HAP-1 (cell line): ENCODE measurements at regions not wholly inside any gene's neighbourhood (a gene's known extent, or its start where the extent isn't known, plus 50 kb on each side); places are given as distances from the start of the nearest gene placed in this dataset.

ENCODE experiments used
- DNase-seq, 2 experiments: peaks; one replicate each; pipeline ENCODE4 v3.0.0-alpha.2; 2016 to 2020; ENCODE audit warnings: low spot score in 2 of 2
- H3K27me3 ChIP-seq: fragments of 250-450 bp; sonication (Bioruptor Pico); 2 replicates; pipeline ENCODE4 v1.5.1; 2020; ENCODE audit warnings: low read depth, mild to moderate bottlenecking, moderate library complexity
- H3K36me3 ChIP-seq: fragments of 250-450 bp; sonication (Bioruptor Pico); replicated peaks from 2 replicates; pipeline ENCODE4 v1.5.1; 2020; ENCODE audit warnings: mild to moderate bottlenecking
- H3K4me1 ChIP-seq: fragments of 250-450 bp; sonication (Bioruptor Pico); 2 replicates; pipeline ENCODE4 v1.5.1; 2020; ENCODE audit warnings: mild to moderate bottlenecking
- H3K4me3 ChIP-seq: fragments of 250-450 bp; sonication (Bioruptor Pico); 2 replicates; pipeline ENCODE4 v1.5.1; 2020; ENCODE audit warnings: mild to moderate bottlenecking, moderate library complexity
- H3K9me3 ChIP-seq: fragments of 250-450 bp; sonication (Bioruptor Pico); 2 replicates; pipeline ENCODE4 v1.5.1; 2020; ENCODE audit warnings: mild to moderate bottlenecking, moderate library complexity
- in situ Hi-C: fragments of 300-500 bp; cut with MboI; formaldehyde crosslinking; loops from 3 replicates; pipeline ENCODE4 v1.14.3; 2020; ENCODE audit warnings: low sequenced_read_pairs, inconsistent platforms, mixed read lengths

DNA sequence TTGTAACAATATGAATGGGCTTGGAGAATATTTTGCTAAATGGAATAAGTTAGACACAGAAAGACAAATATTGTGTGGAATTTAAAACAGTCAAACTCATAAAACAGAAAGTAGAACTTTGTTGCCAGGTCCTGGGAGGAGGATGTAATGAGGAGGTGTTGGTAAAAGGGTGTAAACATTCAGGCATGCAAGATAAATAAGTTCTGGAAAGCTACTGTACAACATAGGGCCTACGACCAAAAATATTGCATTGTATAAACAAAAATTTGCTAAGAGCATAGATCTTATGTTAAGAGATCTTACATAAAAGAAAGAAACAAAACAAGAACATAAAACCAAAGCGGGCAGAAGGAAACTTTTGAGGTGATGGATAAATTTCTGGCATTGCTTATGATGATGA is 1907.8 kb upstream of the PCDH20 start:
- no peak overlapping the region for H3K4me3 ChIP-seq
- in situ Hi-C loops: no loop called here
- no peaks in the 10 kb centered on the region for H3K27me3 ChIP-seq
- no peaks in the 10 kb centered on the region for H3K4me1 ChIP-seq
- no peak for DNase-seq
- no peaks in the 10 kb centered on the region for H3K36me3 ChIP-seq
- no peaks in the 10 kb centered on the region for H3K9me3 ChIP-seq

DNA sequence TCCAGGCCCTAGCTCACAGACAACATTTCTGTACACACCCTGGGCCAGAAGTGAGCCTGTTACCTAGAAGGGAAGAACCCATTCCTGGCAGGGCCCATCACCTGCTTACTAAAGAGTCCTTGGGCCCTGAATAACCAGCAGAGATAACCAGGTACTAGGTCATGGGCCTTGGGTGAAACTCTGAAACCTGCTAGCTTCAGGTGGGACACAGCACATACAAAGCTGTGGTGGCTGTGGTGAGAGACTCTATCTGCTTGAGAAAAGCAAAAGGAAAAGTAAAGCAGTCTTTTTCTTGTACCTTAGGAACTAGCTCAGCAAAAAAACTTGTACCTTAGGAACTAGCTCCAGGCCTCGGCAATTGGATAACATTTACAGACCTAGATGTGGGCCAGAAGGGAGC is 1895.9 kb upstream of the PCDH20 start:
- H3K36me3 ChIP-seq: no peaks in the 10 kb centered on the region
- in situ Hi-C loops: no loop called here
- no peak for DNase-seq
- H3K9me3 ChIP-seq: no peaks in the 10 kb centered on the region
- H3K4me1 ChIP-seq: no peaks in the 10 kb centered on the region
- no peak overlapping the region for H3K4me3 ChIP-seq
- H3K27me3 ChIP-seq: no peaks in the 10 kb centered on the region

DNA sequence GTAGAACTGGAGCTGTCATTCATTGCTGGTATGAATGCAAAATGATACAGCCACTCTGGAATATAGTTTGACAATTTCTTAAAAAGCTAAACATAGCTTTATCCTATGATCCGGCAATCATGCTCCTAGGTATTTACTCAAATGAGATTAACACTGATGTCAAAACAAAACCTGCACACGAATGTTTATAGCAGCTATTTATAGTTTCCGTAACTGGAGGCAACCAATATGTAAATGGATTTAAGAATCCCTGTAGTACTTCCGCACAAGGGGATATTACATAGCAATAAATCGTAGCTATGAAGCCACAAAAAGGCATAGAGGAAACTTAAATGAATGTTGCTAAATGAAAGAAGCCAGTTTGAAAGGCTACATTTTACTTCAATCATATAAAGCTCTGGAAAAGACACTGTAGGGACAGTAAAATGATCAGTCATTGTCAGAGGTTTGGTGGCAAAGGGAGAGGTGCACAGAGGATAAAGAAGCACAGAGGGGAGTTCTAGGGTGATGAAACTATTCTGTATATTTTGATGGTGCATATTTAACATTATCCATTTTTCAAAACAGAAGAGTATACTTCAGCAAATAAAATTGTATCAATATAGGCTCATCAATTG is 1893.0 kb upstream of the PCDH20 start:
- H3K4me1 ChIP-seq: no peaks in the 10 kb centered on the region
- DNase-seq: no peak
- no peak overlapping the region for H3K4me3 ChIP-seq
- in situ Hi-C loops: no loop called here
- H3K9me3 ChIP-seq: no peaks in the 10 kb centered on the region
- no peaks in the 10 kb centered on the region for H3K36me3 ChIP-seq
- no peaks in the 10 kb centered on the region for H3K27me3 ChIP-seq

DNA sequence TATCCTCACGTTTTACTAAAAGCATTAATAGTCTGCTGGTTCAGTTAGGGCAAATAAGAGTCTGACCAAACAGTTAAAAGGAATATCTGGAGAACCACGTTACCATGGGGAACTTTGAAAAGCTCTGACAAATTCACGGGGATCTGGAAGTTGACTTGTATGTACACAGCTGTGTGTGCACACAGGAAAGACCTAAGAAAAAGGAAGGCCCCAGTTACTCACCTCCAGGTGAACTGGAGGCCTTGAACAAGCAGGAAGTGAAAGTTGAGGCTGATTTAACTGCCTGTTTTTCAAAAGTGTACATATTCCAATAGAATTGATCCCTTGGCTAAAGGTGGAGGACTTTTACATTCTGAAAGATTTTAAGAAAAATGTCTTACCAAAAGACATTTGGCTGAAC is 1891.6 kb upstream of the PCDH20 start:
- H3K36me3 ChIP-seq: no peaks in the 10 kb centered on the region
- no peaks in the 10 kb centered on the region for H3K9me3 ChIP-seq
- H3K4me1 ChIP-seq: no peaks in the 10 kb centered on the region
- H3K27me3 ChIP-seq: no peaks in the 10 kb centered on the region
- no peak for DNase-seq
- H3K4me3 ChIP-seq: no peak overlapping the region
- in situ Hi-C loops: no loop called here

DNA sequence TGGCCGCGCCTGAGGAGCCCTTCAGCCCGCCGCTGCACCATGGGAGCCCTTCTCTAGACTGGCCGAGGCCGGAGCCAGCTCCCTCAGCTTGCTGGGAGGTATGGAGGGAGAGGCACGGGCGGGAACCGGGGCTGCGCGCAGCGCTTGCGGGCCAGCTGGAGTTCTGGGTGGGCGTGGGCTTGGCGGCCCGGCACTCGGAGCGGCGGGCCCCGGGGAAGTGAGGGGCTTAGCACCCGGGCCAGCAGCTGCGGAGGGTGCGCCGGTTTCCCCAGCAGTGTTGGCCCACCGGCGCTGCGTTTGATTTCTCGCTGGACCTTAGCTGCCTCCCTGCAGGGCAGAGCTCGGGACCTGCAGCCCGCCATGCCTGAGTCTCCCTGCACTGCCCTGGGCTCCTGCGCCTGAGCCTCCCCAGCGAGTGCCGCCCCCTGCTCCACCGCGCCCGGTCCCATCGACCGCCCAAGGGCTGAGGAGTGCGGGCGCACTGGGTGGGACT is 1890.0 kb upstream of the PCDH20 start:
- Histone ChIP-seq H3K36me3 (no peaks in the 10 kb centered on the region), H3K9me3 (no peaks in the 10 kb centered on the region), H3K4me3 (no peak overlapping the region), H3K4me1 (no peaks in the 10 kb centered on the region), H3K27me3 (no peaks in the 10 kb centered on the region)
- DNase-seq: no peak
- in situ Hi-C loops: no loop called here

DNA sequence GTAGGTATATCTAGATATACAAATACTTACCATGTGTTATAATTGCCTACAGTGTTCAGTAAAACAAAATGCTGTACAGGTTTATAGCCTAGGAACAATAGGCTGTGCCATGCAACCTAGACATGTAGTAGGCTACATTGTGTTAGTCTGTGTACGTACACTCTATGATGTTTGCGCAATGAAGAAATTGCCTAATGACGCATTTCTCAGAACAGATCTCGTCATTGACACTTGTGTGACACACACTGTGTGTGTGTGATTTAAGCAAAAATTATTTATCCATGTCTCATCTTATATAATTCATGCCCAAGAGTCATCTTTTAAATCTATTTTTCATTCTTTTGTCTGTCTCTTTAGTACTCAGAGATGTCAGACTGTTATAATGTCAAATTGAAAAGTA is 1888.8 kb upstream of the PCDH20 start:
- no peaks in the 10 kb centered on the region for H3K4me1 ChIP-seq
- in situ Hi-C loops: no loop called here

DNA sequence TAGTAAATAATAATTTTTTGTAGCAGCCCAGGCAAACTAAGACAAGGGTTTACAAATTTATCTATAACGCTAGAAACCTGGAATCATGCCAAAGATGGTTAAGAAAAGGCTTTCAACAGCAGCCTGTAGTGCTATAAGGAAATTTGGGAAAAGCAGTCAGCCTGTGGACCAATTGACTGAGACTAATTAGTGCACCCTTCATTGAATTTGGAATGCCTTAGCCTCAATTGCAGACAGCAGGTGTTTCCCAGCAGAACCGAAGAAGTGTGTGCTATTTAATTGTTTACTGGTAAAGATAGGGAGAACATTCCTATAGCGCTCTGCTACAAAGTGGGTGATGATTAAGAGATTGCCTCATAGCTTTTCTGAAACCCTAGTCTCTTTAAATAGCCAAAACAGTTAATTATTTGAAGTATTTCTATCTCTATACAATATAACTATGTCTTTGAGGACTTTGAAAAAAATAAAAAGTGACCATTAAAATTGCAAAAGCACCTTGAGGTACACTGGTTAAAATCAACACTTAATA is 1884.3 kb upstream of the PCDH20 start:
- Histone ChIP-seq H3K4me1 (no peaks in the 10 kb centered on the region), H3K4me3 (no peak overlapping the region), H3K27me3 (no peaks in the 10 kb centered on the region), H3K9me3 (no peaks in the 10 kb centered on the region), H3K36me3 (no peaks in the 10 kb centered on the region)
- no peak for DNase-seq
- in situ Hi-C loops: no loop called here

More for the DNA sequence above, 1888.8 kb upstream of the PCDH20 start:
- H3K36me3 ChIP-seq: no peaks in the 10 kb centered on the region
- H3K4me3 ChIP-seq: no peak overlapping the region
- no peaks in the 10 kb centered on the region for H3K9me3 ChIP-seq
- DNase-seq: no peak
- no peaks in the 10 kb centered on the region for H3K27me3 ChIP-seq

DNA sequence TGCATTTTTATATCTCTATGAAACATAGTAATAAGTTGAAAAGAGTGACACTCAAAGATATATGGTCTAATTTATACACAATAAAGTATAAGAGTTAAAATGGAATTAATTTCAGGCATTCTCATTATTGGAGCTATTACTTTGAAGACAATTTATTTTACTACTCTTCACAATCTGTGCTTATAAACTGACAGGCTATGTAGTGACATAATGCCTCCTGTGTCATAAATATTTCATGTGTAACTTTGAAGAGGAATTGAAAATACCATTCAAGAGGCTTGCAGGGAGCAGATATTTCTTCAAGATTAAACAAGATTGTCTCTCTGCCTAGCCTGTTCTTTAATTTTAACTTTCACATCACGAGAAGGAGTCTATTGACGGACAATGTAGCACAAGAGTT is 1881.5 kb upstream of the PCDH20 start:
- in situ Hi-C loops: no loop called here
- H3K36me3 ChIP-seq: no peaks in the 10 kb centered on the region
- no peaks in the 10 kb centered on the region for H3K9me3 ChIP-seq
- H3K4me1 ChIP-seq: no peaks in the 10 kb centered on the region
- H3K4me3 ChIP-seq: no peak overlapping the region
- no peak for DNase-seq
- no peaks in the 10 kb centered on the region for H3K27me3 ChIP-seq

DNA sequence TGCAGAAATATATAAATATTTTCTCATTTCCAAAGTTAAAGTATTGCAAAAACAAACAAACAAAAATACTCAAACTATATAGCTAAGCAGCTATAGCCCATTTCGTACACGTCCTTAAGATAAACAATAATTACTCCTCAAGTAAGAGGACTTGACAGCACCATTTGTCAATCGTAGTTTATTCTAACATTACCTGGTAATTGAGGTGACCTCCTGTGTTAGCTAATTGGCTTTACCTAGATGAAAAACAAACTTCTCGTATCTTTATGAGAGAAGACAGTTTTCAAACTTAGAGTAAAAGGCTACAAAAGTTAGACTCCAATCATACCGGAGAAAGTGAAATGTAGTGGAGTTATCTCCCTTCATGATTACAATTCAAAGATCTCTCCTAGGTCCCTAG is 1876.1 kb upstream of the PCDH20 start:
- in situ Hi-C loops: no loop called here
- DNase-seq: no peak
- H3K4me1 ChIP-seq: no peaks in the 10 kb centered on the region
- H3K36me3 ChIP-seq: no peaks in the 10 kb centered on the region
- no peak overlapping the region for H3K4me3 ChIP-seq
- H3K9me3 ChIP-seq: no peaks in the 10 kb centered on the region
- H3K27me3 ChIP-seq: no peaks in the 10 kb centered on the region

DNA sequence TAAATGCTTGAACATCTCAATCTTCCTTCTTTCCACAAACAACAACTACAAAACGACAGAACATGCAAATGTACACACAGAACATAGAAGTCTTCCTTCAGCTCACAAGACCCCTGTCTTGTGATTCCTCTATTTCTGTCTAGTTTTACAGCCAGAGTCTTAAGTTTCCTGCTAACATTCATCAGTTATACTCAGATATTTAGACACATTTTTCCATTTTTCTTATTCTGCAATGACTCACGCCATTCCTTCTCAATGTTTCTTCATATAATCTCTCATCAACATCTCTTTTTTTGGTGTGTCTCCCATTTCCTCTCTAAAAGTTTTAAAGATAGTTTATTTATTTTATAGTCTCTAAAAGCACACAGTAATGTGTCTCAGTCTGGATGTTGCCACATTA is 1872.9 kb upstream of the PCDH20 start:
- H3K27me3 ChIP-seq: no peaks in the 10 kb centered on the region
- H3K4me1 ChIP-seq: no peaks in the 10 kb centered on the region
- no peaks in the 10 kb centered on the region for H3K9me3 ChIP-seq
- H3K36me3 ChIP-seq: no peaks in the 10 kb centered on the region
- in situ Hi-C loops: no loop called here
- DNase-seq: no peak
- H3K4me3 ChIP-seq: no peak overlapping the region

DNA sequence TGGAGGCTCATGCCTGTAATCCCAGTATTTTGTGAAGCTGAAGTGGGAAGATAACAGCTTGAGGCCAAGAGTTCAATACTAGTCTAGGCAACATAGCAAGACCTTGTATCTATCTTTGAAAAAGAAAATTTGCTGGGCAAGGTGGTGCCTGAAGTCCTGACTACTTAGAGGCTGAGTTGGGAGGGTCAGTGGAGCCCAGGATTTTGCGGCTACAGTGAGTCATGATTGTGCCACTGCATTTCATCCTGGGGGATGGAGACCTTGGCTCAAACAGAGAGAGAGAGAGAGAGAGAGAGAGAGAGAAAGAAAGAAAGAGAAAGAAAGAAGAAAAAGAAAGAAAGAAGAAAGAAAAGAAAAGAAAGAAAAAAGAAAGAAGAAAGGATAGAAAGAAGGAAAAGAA is 1872.3 kb upstream of the PCDH20 start:
- Histone ChIP-seq H3K27me3 (no peaks in the 10 kb centered on the region), H3K36me3 (no peaks in the 10 kb centered on the region)
- in situ Hi-C loops: no loop called here

DNA sequence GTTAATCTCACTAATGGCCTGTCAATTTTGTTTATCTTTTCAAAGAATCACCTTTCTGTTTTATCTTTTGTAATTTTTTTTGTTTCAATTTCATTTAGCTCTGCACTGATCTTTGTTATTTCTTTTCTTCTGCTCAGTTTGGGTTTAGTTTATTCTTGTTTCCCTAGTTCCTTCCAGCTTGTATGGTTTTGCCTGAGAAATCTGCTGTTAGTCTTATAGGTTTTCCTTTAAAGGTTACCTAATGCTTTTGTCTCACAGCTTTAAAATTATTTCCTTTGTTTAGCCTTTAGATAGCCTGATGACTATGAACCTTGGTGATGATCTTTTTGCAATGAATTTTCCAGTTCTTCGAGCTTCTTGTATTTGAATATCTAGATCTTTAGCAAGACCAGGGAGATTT is 1869.8 kb upstream of the PCDH20 start:
- Histone ChIP-seq H3K4me1 (no peaks in the 10 kb centered on the region), H3K9me3 (no peaks in the 10 kb centered on the region), H3K27me3 (no peaks in the 10 kb centered on the region), H3K4me3 (no peak overlapping the region), H3K36me3 (no peaks in the 10 kb centered on the region)
- in situ Hi-C loops: no loop called here
- no peak for DNase-seq

More for the DNA sequence above, 1872.3 kb upstream of the PCDH20 start:
- Histone ChIP-seq H3K4me1 (no peaks in the 10 kb centered on the region), H3K9me3 (no peaks in the 10 kb centered on the region), H3K4me3 (no peak overlapping the region)
- no peak for DNase-seq

DNA sequence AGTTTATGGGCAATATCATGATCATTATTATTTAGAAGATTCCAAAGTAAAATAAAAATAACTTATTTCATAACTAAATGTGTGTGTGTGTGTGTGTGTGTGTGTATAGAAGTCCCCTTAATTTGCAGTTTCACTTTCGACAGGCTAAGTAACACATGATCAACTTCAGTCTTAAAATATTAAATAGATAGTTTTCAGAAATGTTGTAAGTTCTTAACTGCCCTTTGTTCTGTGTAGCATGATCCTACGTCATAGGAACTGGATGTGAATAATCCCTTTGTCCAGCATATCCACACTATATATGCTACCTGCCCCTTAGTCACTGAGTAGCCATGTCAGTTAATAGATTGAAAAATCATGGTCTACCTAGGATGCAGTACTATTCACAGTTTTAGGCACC is 1863.5 kb upstream of the PCDH20 start:
- no peak for DNase-seq
- in situ Hi-C loops: no loop called here
- no peaks in the 10 kb centered on the region for H3K4me1 ChIP-seq
- no peaks in the 10 kb centered on the region for H3K36me3 ChIP-seq
- H3K9me3 ChIP-seq: no peaks in the 10 kb centered on the region
- no peaks in the 10 kb centered on the region for H3K27me3 ChIP-seq
- H3K4me3 ChIP-seq: no peak overlapping the region

DNA sequence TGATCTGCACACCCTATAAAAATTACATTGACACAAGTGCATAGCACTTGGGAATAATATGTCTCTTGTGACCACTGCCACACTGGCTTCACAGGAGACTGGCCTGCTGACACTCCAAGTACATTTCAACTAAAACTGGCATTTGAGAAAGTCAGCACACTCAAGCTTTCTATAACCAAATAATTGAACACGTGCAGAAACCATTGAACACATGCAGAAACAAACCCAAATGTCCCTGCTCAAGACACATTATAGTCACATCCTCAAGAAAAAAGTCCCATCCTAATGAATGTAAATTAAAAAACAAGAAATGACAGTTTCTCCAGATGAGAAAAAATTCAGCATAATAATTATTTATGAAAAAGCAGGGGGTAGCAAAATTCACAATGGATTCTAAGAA is 1859.1 kb upstream of the PCDH20 start:
- no peaks in the 10 kb centered on the region for H3K27me3 ChIP-seq
- H3K4me1 ChIP-seq: no peaks in the 10 kb centered on the region
- no peak for DNase-seq
- no peaks in the 10 kb centered on the region for H3K36me3 ChIP-seq
- in situ Hi-C loops: no loop called here
- H3K4me3 ChIP-seq: no peak overlapping the region
- no peaks in the 10 kb centered on the region for H3K9me3 ChIP-seq
